ENCODE measurements at regions not wholly inside any gene's neighbourhood (a gene's known extent, or its start where the extent isn't known, plus 50 kb on each side); places are given as distances from the start of the nearest gene placed in this dataset.

- no peak overlapping the region for H2BK5ac ChIP-seq (ENCODE audit: insufficient read length, low read length)
- no peaks in the 10 kb centered on the region for H3K27me3 Mint-ChIP-seq (ENCODE audit: low read depth)
- H2BK12ac ChIP-seq (ENCODE audit: insufficient read length, low read depth, low read length) = no peak overlapping the region
- peaks cover 3 to 4% of the 10 kb centered on the region in 2 experiments; a peak in 2 of 5 replicates for H3K9me3 Mint-ChIP-seq
- no peak overlapping the region for H2BK15ac ChIP-seq (ENCODE audit: low read depth, low read length)
- H3K79me1 ChIP-seq (ENCODE audit: insufficient read depth, low read depth, low read length, poor library complexity, severe bottlenecking) = no peaks in the 10 kb centered on the region
- H3K4me3 Mint-ChIP-seq = no peak overlapping the region
- no peak overlapping the region for H3K18ac ChIP-seq (ENCODE audit: insufficient read length, low read depth, low read length)
- no peak overlapping the region for H3K9ac ChIP-seq (ENCODE audit: extremely low read depth, insufficient read length, low read length)
- no peak overlapping the region for H3K27ac Mint-ChIP-seq
- no peak for DNase-seq
- H4K5ac ChIP-seq (ENCODE audit: insufficient read length, low read depth, low read length) = no peak overlapping the region
- no peak overlapping the region for H3T11ph ChIP-seq (ENCODE audit: low read length)
- no peaks in the 10 kb centered on the region for H3K9me3 ChIP-seq (ENCODE audit: control insufficient read depth, low read depth, low read length)
- H4K8ac ChIP-seq (replicated peaks; ENCODE audit: insufficient read length, low read depth, low read length) = no peak overlapping the region
- H2BK20ac ChIP-seq (ENCODE audit: low read depth, low read length, poor library complexity, severe bottlenecking) = no peak overlapping the region
- no peak overlapping the region for H2AK5ac ChIP-seq (ENCODE audit: insufficient read length, low read length)
- no peaks in the 10 kb centered on the region for H3K79me2 ChIP-seq (ENCODE audit: insufficient read depth, low read length)
- WGBS (ENCODE audit: extremely low coverage, insufficient read length, low lambda C conversion rate) = no CpG with 5 or more reads among the region's 2 CpGs
- H3K23ac ChIP-seq (ENCODE audit: insufficient read length, low read depth, low read length) = no peak overlapping the region
- peaks cover 4% of the 10 kb centered on the region; the same call in 1 of the 2 replicates for H3K4me1 ChIP-seq (ENCODE audit: insufficient read depth, low read length)
- H3K27ac ChIP-seq (ENCODE audit: insufficient read length, low read depth, low read length) = no peak overlapping the region
- H2BK120ac ChIP-seq (ENCODE audit: low read depth, low read length, poor library complexity, severe bottlenecking) = no peak overlapping the region
- no peak for TF ChIP-seq CTCF (conservative IDR thresholded peaks at IDR 0.05)
- no peak overlapping the region for H3K4ac ChIP-seq (ENCODE audit: low read depth, low read length)
- no peaks in the 10 kb centered on the region for H3K23me2 ChIP-seq (ENCODE audit: insufficient read length, low read depth, low read length, poor library complexity, severe bottlenecking)
- no peak overlapping the region for H4K91ac ChIP-seq (ENCODE audit: insufficient read length, low read depth, low read length)
- H3K36me3 Mint-ChIP-seq (ENCODE audit: insufficient read depth in 1 of 3, low read depth in 3 of 3) = peaks cover 0 to 4% (median 0%) of the 10 kb centered on the region in 3 experiments; a peak in 1 of 7 replicates
- H4K20me1 ChIP-seq (ENCODE audit: control insufficient read depth, insufficient read depth, insufficient read length) = no peaks in the 10 kb centered on the region
- no peak overlapping the region for H2AFZ ChIP-seq (ENCODE audit: low read length)
- H3K27me3 ChIP-seq (ENCODE audit: insufficient read depth, low read length) = no peaks in the 10 kb centered on the region
- H3K4me1 Mint-ChIP-seq = peaks cover 6 to 10% of the 10 kb centered on the region in 2 experiments
- no peak overlapping the region for H3K14ac ChIP-seq (ENCODE audit: insufficient read depth, low read length)
- H3K4me2 ChIP-seq (ENCODE audit: insufficient read depth, insufficient read length, low read length) = no peak overlapping the region
- H3K56ac ChIP-seq (ENCODE audit: insufficient read length, low read depth, low read length) = no peak overlapping the region
Measured at GRCh38 chr12:87382959-87383566, 646.1 kb downstream of the C12orf50 start.
